ENCODE measurements at regions not wholly inside any gene's neighbourhood (a gene's known extent, or its start where the extent isn't known, plus 50 kb on each side); places are given as distances from the start of the nearest gene placed in this dataset.
A peak's percentile ranks its signal among the peaks of the same experiment; 100 is the strongest.

- DNase-seq (ENCODE audit: low read depth), result peak; percentile 12
Observed at GRCh38 chr6:140320081-140321080, 945.9 kb upstream of the CITED2 start.

- DNase-seq (ENCODE audit: low read depth), result peak; percentile 84
Observed at GRCh38 chr6:140319209-140319608, 944.8 kb upstream of the CITED2 start.

GRCh38 chr6:140318408-140318807 lies 944.0 kb upstream of the CITED2 start:
- no peak for DNase-seq (ENCODE audit: low read depth)

- no peak for DNase-seq (ENCODE audit: low read depth)
Observed at GRCh38 chr6:140317950-140318349, 943.5 kb upstream of the CITED2 start.

GRCh38 chr6:140316966-140317365 lies 942.5 kb upstream of the CITED2 start:
- DNase-seq (ENCODE audit: low read depth), result no peak

GRCh38 chr6:140314682-140315081 lies 940.2 kb upstream of the CITED2 start:
- no peak for DNase-seq (ENCODE audit: low read depth)

- DNase-seq (ENCODE audit: low read depth), result no peak
Observed at GRCh38 chr6:140311146-140311545, 936.7 kb upstream of the CITED2 start.

GRCh38 chr6:140303218-140303949 lies 928.9 kb upstream of the CITED2 start:
- no peak for DNase-seq (ENCODE audit: low read depth)

GRCh38 chr6:140300331-140300730 lies 925.9 kb upstream of the CITED2 start:
- no peak for DNase-seq (ENCODE audit: low read depth)

- no peak for DNase-seq (ENCODE audit: low read depth)
Observed at GRCh38 chr6:140289186-140289585, 914.7 kb upstream of the CITED2 start.

GRCh38 chr6:140285998-140286690 lies 911.7 kb upstream of the CITED2 start:
- DNase-seq (ENCODE audit: low read depth), result no peak

GRCh38 chr6:140285471-140285870 lies 911.0 kb upstream of the CITED2 start:
- DNase-seq (ENCODE audit: low read depth), result no peak

GRCh38 chr6:140284871-140285270 lies 910.4 kb upstream of the CITED2 start:
- DNase-seq (ENCODE audit: low read depth), result no peak

GRCh38 chr6:140283197-140283596 lies 908.7 kb upstream of the CITED2 start:
- no peak for DNase-seq (ENCODE audit: low read depth)

- DNase-seq (ENCODE audit: low read depth), result no peak
Observed at GRCh38 chr6:140281767-140282166, 907.3 kb upstream of the CITED2 start.

- no peak for DNase-seq (ENCODE audit: low read depth)
Observed at GRCh38 chr6:140281236-140281635, 906.8 kb upstream of the CITED2 start.

- DNase-seq (ENCODE audit: low read depth), result no peak
Observed at GRCh38 chr6:140276719-140277118, 902.3 kb upstream of the CITED2 start.

- DNase-seq (ENCODE audit: low read depth), result no peak
Observed at GRCh38 chr6:140276133-140276532, 901.7 kb upstream of the CITED2 start.

GRCh38 chr6:140275725-140276124 lies 901.3 kb upstream of the CITED2 start:
- DNase-seq (ENCODE audit: low read depth), result no peak

- DNase-seq (ENCODE audit: low read depth), result no peak
Observed at GRCh38 chr6:140274548-140274947, 900.1 kb upstream of the CITED2 start.

GRCh38 chr6:140271759-140272377 lies 897.4 kb upstream of the CITED2 start:
- DNase-seq (ENCODE audit: low read depth), result no peak

- no peak for DNase-seq (ENCODE audit: low read depth)
Observed at GRCh38 chr6:140269591-140270165, 895.2 kb upstream of the CITED2 start.

Measured in fibroblast of gingiva (primary cell).